Endothelial cell of umbilical vein (primary cell): ENCODE measurements at regions not wholly inside any gene's neighbourhood (a gene's known extent, or its start where the extent isn't known, plus 50 kb on each side); places are given as distances from the start of the nearest gene placed in this dataset.

ENCODE experiments used
- BruUV-seq: library from RNA; stranded (reverse); fragments of 400-500 nt; replicated peaks from 2 replicates; lab custom pipeline; 2021; lab: Mats Ljungman, UMichigan
- CTCF ChIA-PET: fragments of 300-600, 350-600 bp; sonication (Branson Sonifier 250); formaldehyde crosslinking; loops from one replicate; lab custom pipeline; 2021; ENCODE audit warnings: antibody characterized with exemption, inconsistent platforms; lab: Charles Lee
- POLR2A ChIA-PET: fragments of 300-600, 350-600 bp; sonication (Branson Sonifier 250); formaldehyde crosslinking; loops from one replicate; lab custom pipeline; 2021; ENCODE audit warnings: antibody characterized with exemption, inconsistent platforms; lab: Charles Lee
- DNase-seq: peaks from one replicate; pipeline ENCODE4 v3.0.0-alpha.2; 2011; ENCODE audit warnings: low read depth, low spot score
- FAIRE-seq: peaks from 2 replicates; lab custom pipeline; 2011; peaks lifted over from hg19 to GRCh38; lab: Jason Lieb, UNC
- H2AFZ ChIP-seq: 2 replicates; pipeline ENCODE4 v1.6.0; 2012; ENCODE audit warnings: low read depth, low read length, control low read depth, inconsistent platforms
- H3K27ac ChIP-seq: 2 replicates; pipeline ENCODE4 v1.5.1; 2011; ENCODE audit warnings: low read depth, mild to moderate bottlenecking, control low read depth, low read length, moderate library complexity; ENCODE audit not compliant: insufficient read depth
- H3K27me3 ChIP-seq, 2 experiments: 2 replicates each; pipeline versions ENCODE4 v1.6.0 to v1.6.1; 2011; ENCODE audit warnings: low read length in 2 of 2, mixed read lengths in 1 of 2; ENCODE audit not compliant: control insufficient read depth in 2 of 2, insufficient read depth in 2 of 2
- H3K36me3 ChIP-seq, 2 experiments: 2 replicates in 1 of 2; 3 replicates in 1 of 2; pipeline ENCODE4 v1.5.1; 2011; ENCODE audit warnings: low read length in 2 of 2, mild to moderate bottlenecking in 1 of 2, moderate library complexity in 1 of 2; ENCODE audit not compliant: control insufficient read depth in 2 of 2, insufficient read depth in 2 of 2; ENCODE audit errors: extremely low read depth in 1 of 2
- H3K4me1 ChIP-seq: 3 replicates; pipeline ENCODE4 v1.5.1; 2011; ENCODE audit warnings: mild to moderate bottlenecking, low read length; ENCODE audit not compliant: control insufficient read depth, insufficient read depth; ENCODE audit errors: extremely low read depth
- H3K4me2 ChIP-seq: 2 replicates; pipeline ENCODE4 v1.6.1; 2011; ENCODE audit warnings: low read length, control low read depth, mixed read lengths; ENCODE audit not compliant: insufficient read depth
- H3K4me3 ChIP-seq, 3 experiments: fragments of 200-600 bp in 1 of 3; sonication (generic), shearing (Covaris generic) in 1 of 3; replicated peaks in 1 of 3; 2 replicates each; pipeline ENCODE4 v1.5.1; 2011 to 2016; ENCODE audit warnings: control low read depth in 3 of 3, low read length in 3 of 3, mild to moderate bottlenecking in 2 of 3, inconsistent platforms in 1 of 3, low read depth in 1 of 3, moderate library complexity in 1 of 3; ENCODE audit not compliant: insufficient read depth in 1 of 3
- H3K79me2 ChIP-seq: 2 replicates; pipeline ENCODE4 v1.6.0; 2012; ENCODE audit warnings: low read length, inconsistent platforms; ENCODE audit not compliant: control insufficient read depth, insufficient read depth
- H3K9ac ChIP-seq: replicated peaks from 2 replicates; pipeline ENCODE3; 2011; ENCODE audit warnings: low read length, control low read depth; ENCODE audit not compliant: insufficient read depth; ENCODE audit errors: extremely low read depth
- H3K9me1 ChIP-seq: replicated peaks from 3 replicates; pipeline ENCODE4 v1.6.0; 2011; ENCODE audit warnings: mild to moderate bottlenecking, low read length; ENCODE audit not compliant: control insufficient read depth, insufficient read depth; ENCODE audit errors: extremely low read depth
- H3K9me3 ChIP-seq: replicated peaks from 2 replicates; pipeline ENCODE4 v1.5.1; 2012; ENCODE audit warnings: low read length, inconsistent platforms; ENCODE audit not compliant: control insufficient read depth, insufficient read depth
- H4K20me1 ChIP-seq: replicated peaks from 2 replicates; pipeline ENCODE3; 2011; ENCODE audit warnings: mild to moderate bottlenecking, low read length; ENCODE audit not compliant: control insufficient read depth, insufficient read depth; ENCODE audit errors: extremely low read depth
- CTCF ChIP-seq, 2 donors: IDR thresholded peaks; 1 replicate in 1 of 2; 2 replicates in 1 of 2; pipeline ENCODE4 v1.5.1; 2011; ENCODE audit warnings: low read length in 2 of 2, mild to moderate bottlenecking in 2 of 2, moderate library complexity in 2 of 2, control low read depth in 1 of 2, inconsistent platforms in 1 of 2, low read depth in 1 of 2; ENCODE audit not compliant: insufficient read depth in 1 of 2; ENCODE audit errors: extremely low read depth in 1 of 2
- EZH2 ChIP-seq: IDR thresholded peaks from 2 replicates; pipeline ENCODE4 v1.6.1; 2012; ENCODE audit warnings: borderline replicate concordance, low read depth, mild to moderate bottlenecking, moderate library complexity, low read length, inconsistent platforms; ENCODE audit not compliant: severe bottlenecking
- FOS ChIP-seq: IDR thresholded peaks from 2 replicates; pipeline ENCODE4 v1.6.1; 2011; ENCODE audit warnings: mild to moderate bottlenecking, low read length, moderate library complexity, borderline replicate concordance; ENCODE audit not compliant: insufficient read depth
- GATA2 ChIP-seq: IDR thresholded peaks from 2 replicates; pipeline ENCODE4 v1.7.0; 2011; ENCODE audit warnings: low read depth, mild to moderate bottlenecking, moderate library complexity, mixed read lengths, low read length; ENCODE audit not compliant: insufficient read length, insufficient read depth
- JUN ChIP-seq: IDR thresholded peaks from 2 replicates; pipeline ENCODE4 v1.6.1; 2011; ENCODE audit warnings: borderline replicate concordance, low read depth; ENCODE audit not compliant: insufficient read length, insufficient read depth
- MAX ChIP-seq: IDR thresholded peaks from 2 replicates; pipeline ENCODE4 v1.6.1; 2011; ENCODE audit not compliant: insufficient read depth, insufficient read length
- MYC ChIP-seq: IDR thresholded peaks from one replicate; pipeline ENCODE4 v1.6.1; 2011; ENCODE audit warnings: mild to moderate bottlenecking, low read depth, low read length
- POLR2A ChIP-seq: IDR thresholded peaks from 2 replicates; pipeline ENCODE4 v1.6.1; 2012; ENCODE audit warnings: low read depth, mild to moderate bottlenecking, control low read depth, low read length
- POLR2AphosphoS5 ChIP-seq: IDR thresholded peaks from 2 replicates; pipeline ENCODE4 v1.6.1; 2012; ENCODE audit warnings: low read depth, mild to moderate bottlenecking, control low read depth, low read length, moderate library complexity; ENCODE audit not compliant: insufficient read depth
- dilution Hi-C: fragments of 300-500 bp; cut with MboI; formaldehyde crosslinking; loops from one replicate; pipeline ENCODE4 v1.15.0; 2019; ENCODE audit warnings: low sequenced_read_pairs; ENCODE audit not compliant: extremely low pct_ligation_motif_present
- intact Hi-C: fragments of 100-400 bp; cut with micrococcal nuclease; formaldehyde crosslinking; loops from one replicate; pipeline ENCODE4 v1.10.0; 2022

DNA sequence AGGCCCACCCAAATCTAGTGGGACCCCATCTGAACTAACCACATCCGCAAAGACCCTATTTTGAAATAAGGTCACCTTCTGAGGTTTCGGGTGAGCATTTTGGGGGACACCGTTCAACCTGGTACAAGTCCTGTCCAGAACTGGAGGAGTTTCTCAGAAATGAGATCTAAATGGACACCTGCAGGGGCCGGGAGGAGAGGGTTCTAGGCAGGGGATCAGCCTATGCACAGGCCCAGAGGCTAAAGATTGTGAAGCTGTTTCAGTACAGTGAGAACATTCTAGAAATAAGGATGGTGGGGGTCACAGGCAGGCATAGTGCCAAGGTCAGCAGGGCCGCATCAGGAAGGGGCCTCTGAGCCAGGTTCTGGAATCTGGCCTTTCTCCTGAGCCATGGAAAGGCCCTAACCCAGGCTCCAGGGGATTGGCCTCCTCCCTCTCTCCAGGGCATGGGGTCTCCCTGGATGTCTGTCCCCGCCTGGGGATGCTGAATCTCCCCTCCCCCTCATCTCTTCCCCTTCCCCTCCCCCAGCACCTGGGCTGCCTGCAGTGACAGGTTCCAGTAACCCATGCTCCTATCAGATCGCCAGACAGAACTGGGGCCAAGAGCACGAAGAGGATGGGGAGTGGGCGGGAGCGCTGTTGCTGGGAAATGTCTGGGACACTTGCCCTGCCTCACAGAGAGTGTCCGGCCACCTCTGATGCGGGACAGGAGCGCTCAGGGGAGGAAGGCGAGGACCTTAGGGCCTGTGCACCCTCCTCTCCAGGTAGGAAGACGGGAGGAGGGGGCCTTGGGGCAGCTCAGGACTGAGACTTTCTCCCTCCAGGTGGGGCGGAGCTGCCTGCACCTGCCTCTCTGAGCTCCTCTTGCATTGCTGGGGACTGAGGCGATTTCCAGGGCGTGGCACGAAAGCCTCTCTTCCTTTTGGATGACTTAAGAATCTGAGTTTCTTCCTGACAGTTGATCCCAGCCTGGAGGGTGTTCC, 321.4 kb upstream of the TNRC6C start:
- dilution Hi-C loops: no loop called here

DNA sequence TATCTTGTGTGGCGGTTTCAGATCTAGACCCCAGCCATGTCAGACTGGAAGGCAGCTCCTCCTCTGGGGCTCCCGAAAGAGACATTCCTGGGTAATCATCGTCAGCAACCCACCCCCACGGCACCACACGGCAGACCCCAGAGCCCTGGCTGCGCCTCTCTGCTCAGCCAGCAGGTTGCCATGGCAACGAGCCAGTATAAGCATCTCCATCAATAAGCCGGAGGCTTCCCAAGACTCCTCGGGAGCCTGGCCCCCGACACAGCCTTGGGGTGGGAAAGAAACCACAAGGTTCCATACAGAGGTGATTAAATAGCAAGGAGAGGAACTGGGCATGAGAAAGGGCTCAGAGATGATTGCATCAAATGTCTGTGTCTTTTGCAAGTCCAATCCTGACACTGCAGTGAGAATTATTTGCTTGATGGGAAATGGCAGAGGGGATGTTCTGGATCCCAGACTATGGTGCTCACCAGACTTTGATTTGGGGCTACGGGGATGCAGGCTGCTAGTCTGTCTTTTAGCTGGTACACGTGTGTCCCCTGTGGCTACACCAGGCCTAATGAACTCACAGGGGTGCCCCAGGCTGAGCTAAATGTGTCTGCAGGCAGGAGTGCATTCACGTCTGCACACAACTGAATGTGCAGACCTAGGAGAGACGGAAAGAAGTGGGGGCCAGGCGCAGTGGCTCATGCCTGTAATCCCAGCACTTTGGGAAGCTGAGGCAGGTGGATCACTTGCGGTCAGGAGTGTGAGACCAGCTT, 320.5 kb upstream of the TNRC6C start:
- Histone ChIP-seq H3K27me3 (peaks cover 0 to 5% of the 10 kb centered on the region in 2 experiments), H3K4me3 (no peak overlapping the region)

More for the DNA sequence above, 321.4 kb upstream of the TNRC6C start:
- TF ChIP-seq MAX (no peak), JUN (no peak), POLR2AphosphoS5 (no peak)
- Histone ChIP-seq H3K4me3 (no peak overlapping the region), H3K36me3 (no peaks in the 10 kb centered on the region), H3K9me3 (no peaks in the 10 kb centered on the region), H3K27me3 (peaks cover 0 to 2% of the 10 kb centered on the region in 2 experiments), H4K20me1 (no peaks in the 10 kb centered on the region), H2AFZ (no peak overlapping the region), H3K27ac (no peak overlapping the region), H3K9ac (no peak overlapping the region), H3K9me1 (no peaks in the 10 kb centered on the region), H3K4me1 (no peaks in the 10 kb centered on the region), H3K4me2 (no peak overlapping the region), H3K79me2 (no peaks in the 10 kb centered on the region)
- intact Hi-C loops: no loop called here
- ChIA-PET POLR2A (interaction anchor here (0.6 kb wide), 1 partner anchor 207 kb away, joined by 8 read pairs; no protein-coding TSS in a partner anchor), CTCF (no interaction called here)
- DNase-seq (no peak), FAIRE-seq (no peak)
- BruUV-seq: no TSS peak

More for the DNA sequence above, 320.5 kb upstream of the TNRC6C start:
- DNase-seq (no peak), FAIRE-seq (no peak)
- no peak overlapping the region for H3K4me2 ChIP-seq
- no peak overlapping the region for H2AFZ ChIP-seq
- H3K4me1 ChIP-seq: no peaks in the 10 kb centered on the region
- intact Hi-C loops: no loop called here
- no peaks in the 10 kb centered on the region for H3K9me3 ChIP-seq
- ChIA-PET POLR2A (no interaction called here), CTCF (no interaction called here)
- H3K79me2 ChIP-seq: no peaks in the 10 kb centered on the region
- H3K27ac ChIP-seq: no peak overlapping the region
- H3K36me3 ChIP-seq: no peaks in the 10 kb centered on the region
- TF ChIP-seq JUN (no peak), MAX (no peak), FOS (no peak), EZH2 (no peak), CTCF (IDR thresholded peaks at IDR 0.05; ENCODE audit: extremely low read depth in 1 of 2, insufficient read depth in 1 of 2, low read depth in 1 of 2, low read length in 2 of 2) (no peak), MYC (no peak), POLR2A (no peak), GATA2 (no peak), POLR2AphosphoS5 (no peak)
- dilution Hi-C loops: no loop called here
- H3K9me1 ChIP-seq: no peaks in the 10 kb centered on the region
- no peak overlapping the region for H3K9ac ChIP-seq
- no peaks in the 10 kb centered on the region for H4K20me1 ChIP-seq
- BruUV-seq: no TSS peak
